Ishikawa (cell line): ENCODE measurements at regions not wholly inside any gene's neighbourhood (a gene's known extent, or its start where the extent isn't known, plus 50 kb on each side); places are given as distances from the start of the nearest gene placed in this dataset.

ENCODE experiments used
- CREB1 ChIP-seq: IDR thresholded peaks from 2 replicates; pipeline ENCODE4 v1.6.1; 2012; ENCODE audit warnings: low read depth
- EP300 ChIP-seq: IDR thresholded peaks from 2 replicates; pipeline ENCODE4 v1.6.1; 2012; ENCODE audit warnings: borderline replicate concordance
- FOXM1 ChIP-seq: IDR thresholded peaks from 2 replicates; pipeline ENCODE4 v1.6.1; 2012; ENCODE audit warnings: low read depth, borderline replicate concordance
- NFIC ChIP-seq: IDR thresholded peaks from 2 replicates; pipeline ENCODE4 v1.6.1; 2012
- RAD21 ChIP-seq: IDR thresholded peaks from 2 replicates; pipeline ENCODE4 v1.6.1; 2012; ENCODE audit warnings: low read depth
- TAF1 ChIP-seq: IDR thresholded peaks from 2 replicates; pipeline ENCODE4 v1.6.1; 2012; ENCODE audit warnings: low read depth, mild to moderate bottlenecking
- YY1 ChIP-seq: IDR thresholded peaks from 2 replicates; pipeline ENCODE4 v1.6.1; 2012; ENCODE audit warnings: low read depth
- ZBTB7A ChIP-seq: IDR thresholded peaks from 2 replicates; pipeline ENCODE4 v1.6.1; 2012; ENCODE audit warnings: low read depth
- TF ChIP-seq, protein P1 (sequence below): IDR thresholded peaks from 2 replicates; pipeline ENCODE4 v1.6.1; 2012
- TF ChIP-seq, protein P2 (sequence below): IDR thresholded peaks from 2 replicates; pipeline ENCODE4 v1.6.1; 2012; ENCODE audit warnings: low read depth, mild to moderate bottlenecking
- TF ChIP-seq, protein P3 (sequence below): IDR thresholded peaks from 2 replicates; pipeline ENCODE4 v1.6.1; 2012

DNA sequence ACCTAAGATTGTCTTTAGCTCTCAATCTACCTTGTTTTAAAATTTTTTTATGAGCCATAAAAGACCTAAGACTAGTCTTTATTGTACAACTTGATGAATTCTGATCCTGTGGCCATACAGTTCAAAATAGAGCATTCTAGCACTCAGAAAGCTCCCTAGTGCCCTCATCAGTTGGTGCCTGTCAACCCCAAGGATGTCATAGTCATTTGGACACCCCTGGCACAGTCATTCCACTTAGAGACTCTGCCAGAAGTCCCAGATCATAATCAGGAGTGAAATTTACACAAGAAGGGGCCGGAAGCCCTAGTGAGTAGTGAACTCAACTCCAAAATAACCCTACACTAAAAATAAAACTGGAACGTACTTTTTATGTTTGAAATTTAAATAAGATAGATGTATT is 80.0 kb upstream of the INSIG1 start:
- no peak for TF ChIP-seq FOXM1
- no peak for TF ChIP-seq EP300
- TF ChIP-seq TAF1 = no peak
- TF ChIP-seq ZBTB7A = no peak
- TF ChIP-seq, protein P1, sequence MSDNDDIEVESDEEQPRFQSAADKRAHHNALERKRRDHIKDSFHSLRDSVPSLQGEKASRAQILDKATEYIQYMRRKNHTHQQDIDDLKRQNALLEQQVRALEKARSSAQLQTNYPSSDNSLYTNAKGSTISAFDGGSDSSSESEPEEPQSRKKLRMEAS = no peak
- TF ChIP-seq CREB1 = no peak
- TF ChIP-seq, protein P2, sequence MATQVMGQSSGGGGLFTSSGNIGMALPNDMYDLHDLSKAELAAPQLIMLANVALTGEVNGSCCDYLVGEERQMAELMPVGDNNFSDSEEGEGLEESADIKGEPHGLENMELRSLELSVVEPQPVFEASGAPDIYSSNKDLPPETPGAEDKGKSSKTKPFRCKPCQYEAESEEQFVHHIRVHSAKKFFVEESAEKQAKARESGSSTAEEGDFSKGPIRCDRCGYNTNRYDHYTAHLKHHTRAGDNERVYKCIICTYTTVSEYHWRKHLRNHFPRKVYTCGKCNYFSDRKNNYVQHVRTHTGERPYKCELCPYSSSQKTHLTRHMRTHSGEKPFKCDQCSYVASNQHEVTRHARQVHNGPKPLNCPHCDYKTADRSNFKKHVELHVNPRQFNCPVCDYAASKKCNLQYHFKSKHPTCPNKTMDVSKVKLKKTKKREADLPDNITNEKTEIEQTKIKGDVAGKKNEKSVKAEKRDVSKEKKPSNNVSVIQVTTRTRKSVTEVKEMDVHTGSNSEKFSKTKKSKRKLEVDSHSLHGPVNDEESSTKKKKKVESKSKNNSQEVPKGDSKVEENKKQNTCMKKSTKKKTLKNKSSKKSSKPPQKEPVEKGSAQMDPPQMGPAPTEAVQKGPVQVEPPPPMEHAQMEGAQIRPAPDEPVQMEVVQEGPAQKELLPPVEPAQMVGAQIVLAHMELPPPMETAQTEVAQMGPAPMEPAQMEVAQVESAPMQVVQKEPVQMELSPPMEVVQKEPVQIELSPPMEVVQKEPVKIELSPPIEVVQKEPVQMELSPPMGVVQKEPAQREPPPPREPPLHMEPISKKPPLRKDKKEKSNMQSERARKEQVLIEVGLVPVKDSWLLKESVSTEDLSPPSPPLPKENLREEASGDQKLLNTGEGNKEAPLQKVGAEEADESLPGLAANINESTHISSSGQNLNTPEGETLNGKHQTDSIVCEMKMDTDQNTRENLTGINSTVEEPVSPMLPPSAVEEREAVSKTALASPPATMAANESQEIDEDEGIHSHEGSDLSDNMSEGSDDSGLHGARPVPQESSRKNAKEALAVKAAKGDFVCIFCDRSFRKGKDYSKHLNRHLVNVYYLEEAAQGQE = no peak
- no peak for TF ChIP-seq NFIC
- TF ChIP-seq RAD21 = no peak
- TF ChIP-seq YY1 = no peak
- TF ChIP-seq, protein P3, sequence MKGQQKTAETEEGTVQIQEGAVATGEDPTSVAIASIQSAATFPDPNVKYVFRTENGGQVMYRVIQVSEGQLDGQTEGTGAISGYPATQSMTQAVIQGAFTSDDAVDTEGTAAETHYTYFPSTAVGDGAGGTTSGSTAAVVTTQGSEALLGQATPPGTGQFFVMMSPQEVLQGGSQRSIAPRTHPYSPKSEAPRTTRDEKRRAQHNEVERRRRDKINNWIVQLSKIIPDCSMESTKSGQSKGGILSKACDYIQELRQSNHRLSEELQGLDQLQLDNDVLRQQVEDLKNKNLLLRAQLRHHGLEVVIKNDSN = no peak
